MM.1S (cell line): ENCODE measurements at regions not wholly inside any gene's neighbourhood (a gene's known extent, or its start where the extent isn't known, plus 50 kb on each side); places are given as distances from the start of the nearest gene placed in this dataset.

Source experiments
- CTCF ChIP-seq: fragments of 300-600 bp; sonication (generic); IDR thresholded peaks from 2 replicates; pipeline ENCODE4 v1.5.1; 2016; ENCODE audit warnings: antibody characterized with exemption, low read length, mixed read lengths
- EZH2phosphoT487 ChIP-seq: fragments of 300-600 bp; sonication (generic); IDR thresholded peaks from 2 replicates; pipeline ENCODE4 v1.6.1; 2018; ENCODE audit warnings: antibody characterized with exemption, low read length

- no peak for TF ChIP-seq CTCF
- no peak for TF ChIP-seq EZH2phosphoT487
Observed at GRCh38 chr13:79780240-79780639, 299.3 kb downstream of the NDFIP2 start.
